ENCODE measurements at regions not wholly inside any gene's neighbourhood (a gene's known extent, or its start where the extent isn't known, plus 50 kb on each side); places are given as distances from the start of the nearest gene placed in this dataset.

- H3K79me2 ChIP-seq (ENCODE audit: low read length), result no peaks in the 10 kb centered on the region
- no peak overlapping the region for H3K9ac ChIP-seq (ENCODE audit: low read length)
- no peaks in the 10 kb centered on the region for H3K36me3 ChIP-seq (replicated peaks; ENCODE audit: insufficient read depth, low read length)
- H3K27me3 ChIP-seq (replicated peaks; ENCODE audit: insufficient read depth, low read length), result no peaks in the 10 kb centered on the region
- no peaks in the 10 kb centered on the region for H3F3A ChIP-seq (ENCODE audit: insufficient read depth, low read length)
- DNase-seq, result no peak
- TF ChIP-seq, protein P1, sequence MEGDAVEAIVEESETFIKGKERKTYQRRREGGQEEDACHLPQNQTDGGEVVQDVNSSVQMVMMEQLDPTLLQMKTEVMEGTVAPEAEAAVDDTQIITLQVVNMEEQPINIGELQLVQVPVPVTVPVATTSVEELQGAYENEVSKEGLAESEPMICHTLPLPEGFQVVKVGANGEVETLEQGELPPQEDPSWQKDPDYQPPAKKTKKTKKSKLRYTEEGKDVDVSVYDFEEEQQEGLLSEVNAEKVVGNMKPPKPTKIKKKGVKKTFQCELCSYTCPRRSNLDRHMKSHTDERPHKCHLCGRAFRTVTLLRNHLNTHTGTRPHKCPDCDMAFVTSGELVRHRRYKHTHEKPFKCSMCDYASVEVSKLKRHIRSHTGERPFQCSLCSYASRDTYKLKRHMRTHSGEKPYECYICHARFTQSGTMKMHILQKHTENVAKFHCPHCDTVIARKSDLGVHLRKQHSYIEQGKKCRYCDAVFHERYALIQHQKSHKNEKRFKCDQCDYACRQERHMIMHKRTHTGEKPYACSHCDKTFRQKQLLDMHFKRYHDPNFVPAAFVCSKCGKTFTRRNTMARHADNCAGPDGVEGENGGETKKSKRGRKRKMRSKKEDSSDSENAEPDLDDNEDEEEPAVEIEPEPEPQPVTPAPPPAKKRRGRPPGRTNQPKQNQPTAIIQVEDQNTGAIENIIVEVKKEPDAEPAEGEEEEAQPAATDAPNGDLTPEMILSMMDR (IDR thresholded peaks at IDR 0.05; ENCODE audit: low read length), result no peak
- TF ChIP-seq EZH2phosphoT487 (IDR thresholded peaks at IDR 0.05; ENCODE audit: low read length) (no peak), EZH2 (optimal IDR thresholded peaks at IDR 0.05; ENCODE audit: low read depth, low read length) (no peak)
- H2AFZ ChIP-seq (ENCODE audit: low read length), result no peak overlapping the region
- no peaks in the 10 kb centered on the region for H4K20me1 ChIP-seq (ENCODE audit: insufficient read depth, low read length)
- no peak overlapping the region for H3K27ac ChIP-seq (ENCODE audit: low read length)
- H3K4me2 ChIP-seq (ENCODE audit: low read depth, low read length), result no peak overlapping the region
- no peaks in the 10 kb centered on the region for H3K9me2 ChIP-seq (replicated peaks; ENCODE audit: insufficient read depth, low read length)
- no peak overlapping the region for H3K4me3 ChIP-seq (ENCODE audit: low read length)
- no peaks in the 10 kb centered on the region for H3K9me3 ChIP-seq (replicated peaks; ENCODE audit: insufficient read depth, low read length)
- no peaks in the 10 kb centered on the region for H3K4me1 ChIP-seq (ENCODE audit: low read length)
Observed at GRCh38 chr7:110131344-110131743, 959.6 kb upstream of the LRRN3 start.

- Histone ChIP-seq H3F3A (ENCODE audit: insufficient read depth, low read length) (no peaks in the 10 kb centered on the region), H3K79me2 (ENCODE audit: low read length) (no peaks in the 10 kb centered on the region), H4K20me1 (ENCODE audit: insufficient read depth, low read length) (no peaks in the 10 kb centered on the region), H3K9me3 (replicated peaks; ENCODE audit: insufficient read depth, low read length) (no peaks in the 10 kb centered on the region), H3K36me3 (replicated peaks; ENCODE audit: insufficient read depth, low read length) (no peaks in the 10 kb centered on the region), H3K9me2 (replicated peaks; ENCODE audit: insufficient read depth, low read length) (no peaks in the 10 kb centered on the region), H3K4me3 (ENCODE audit: low read length) (no peak overlapping the region), H3K4me1 (ENCODE audit: low read length) (no peaks in the 10 kb centered on the region), H3K4me2 (ENCODE audit: low read depth, low read length) (no peak overlapping the region), H2AFZ (ENCODE audit: low read length) (no peak overlapping the region), H3K9ac (ENCODE audit: low read length) (no peak overlapping the region), H3K27me3 (replicated peaks; ENCODE audit: insufficient read depth, low read length) (no peaks in the 10 kb centered on the region), H3K27ac (ENCODE audit: low read length) (no peak overlapping the region)
- TF ChIP-seq EZH2phosphoT487 (IDR thresholded peaks at IDR 0.05; ENCODE audit: low read length) (no peak), EZH2 (optimal IDR thresholded peaks at IDR 0.05; ENCODE audit: low read depth, low read length) (no peak)
- TF ChIP-seq, protein P1 (IDR thresholded peaks at IDR 0.05; ENCODE audit: low read length), result no peak
- no peak for DNase-seq
Observed at GRCh38 chr7:110139056-110139455, 951.9 kb upstream of the LRRN3 start.

- Histone ChIP-seq H4K20me1 (ENCODE audit: insufficient read depth, low read length) (no peaks in the 10 kb centered on the region), H3K9ac (ENCODE audit: low read length) (no peak overlapping the region), H3K27me3 (replicated peaks; ENCODE audit: insufficient read depth, low read length) (no peaks in the 10 kb centered on the region), H3K9me3 (replicated peaks; ENCODE audit: insufficient read depth, low read length) (no peaks in the 10 kb centered on the region), H3K4me2 (ENCODE audit: low read depth, low read length) (no peak overlapping the region), H2AFZ (ENCODE audit: low read length) (no peak overlapping the region), H3K27ac (ENCODE audit: low read length) (no peak overlapping the region), H3K36me3 (replicated peaks; ENCODE audit: insufficient read depth, low read length) (no peaks in the 10 kb centered on the region), H3K4me3 (ENCODE audit: low read length) (no peak overlapping the region), H3F3A (ENCODE audit: insufficient read depth, low read length) (no peaks in the 10 kb centered on the region), H3K4me1 (ENCODE audit: low read length) (no peaks in the 10 kb centered on the region), H3K9me2 (replicated peaks; ENCODE audit: insufficient read depth, low read length) (no peaks in the 10 kb centered on the region), H3K79me2 (ENCODE audit: low read length) (no peaks in the 10 kb centered on the region)
- no peak for DNase-seq
- TF ChIP-seq EZH2 (optimal IDR thresholded peaks at IDR 0.05; ENCODE audit: low read depth, low read length) (no peak), EZH2phosphoT487 (IDR thresholded peaks at IDR 0.05; ENCODE audit: low read length) (no peak)
- TF ChIP-seq, protein P1 (IDR thresholded peaks at IDR 0.05; ENCODE audit: low read length), result no peak
Observed at GRCh38 chr7:110142939-110143526, 947.9 kb upstream of the LRRN3 start.

Data from MM.1S (cell line).